ENCODE measurements at regions not wholly inside any gene's neighbourhood (a gene's known extent, or its start where the extent isn't known, plus 50 kb on each side); places are given as distances from the start of the nearest gene placed in this dataset.

DNA sequence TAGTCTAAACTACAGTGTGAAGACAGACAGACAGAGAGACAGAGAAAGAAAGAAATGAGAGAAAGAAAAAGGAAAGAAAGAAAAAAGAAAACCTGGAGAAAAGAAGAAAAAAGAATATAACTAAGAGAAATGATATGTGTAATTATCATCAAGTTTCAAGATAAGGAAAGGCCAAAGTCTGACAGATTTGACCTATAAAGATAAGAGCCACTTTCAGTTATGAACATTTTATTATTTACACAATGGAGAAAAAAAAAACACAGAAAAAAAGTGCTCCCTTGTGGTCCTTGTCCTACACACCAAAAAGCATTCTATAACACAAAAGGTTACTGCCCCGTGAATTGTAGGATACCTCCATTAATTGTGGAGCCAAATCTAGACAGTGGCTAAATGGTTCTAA, 937.2 kb upstream of the DDX18 start:
- TF ChIP-seq EZH2phosphoT487 (IDR thresholded peaks at IDR 0.05; ENCODE audit: low read depth): no peak
- TF ChIP-seq, protein P1, sequence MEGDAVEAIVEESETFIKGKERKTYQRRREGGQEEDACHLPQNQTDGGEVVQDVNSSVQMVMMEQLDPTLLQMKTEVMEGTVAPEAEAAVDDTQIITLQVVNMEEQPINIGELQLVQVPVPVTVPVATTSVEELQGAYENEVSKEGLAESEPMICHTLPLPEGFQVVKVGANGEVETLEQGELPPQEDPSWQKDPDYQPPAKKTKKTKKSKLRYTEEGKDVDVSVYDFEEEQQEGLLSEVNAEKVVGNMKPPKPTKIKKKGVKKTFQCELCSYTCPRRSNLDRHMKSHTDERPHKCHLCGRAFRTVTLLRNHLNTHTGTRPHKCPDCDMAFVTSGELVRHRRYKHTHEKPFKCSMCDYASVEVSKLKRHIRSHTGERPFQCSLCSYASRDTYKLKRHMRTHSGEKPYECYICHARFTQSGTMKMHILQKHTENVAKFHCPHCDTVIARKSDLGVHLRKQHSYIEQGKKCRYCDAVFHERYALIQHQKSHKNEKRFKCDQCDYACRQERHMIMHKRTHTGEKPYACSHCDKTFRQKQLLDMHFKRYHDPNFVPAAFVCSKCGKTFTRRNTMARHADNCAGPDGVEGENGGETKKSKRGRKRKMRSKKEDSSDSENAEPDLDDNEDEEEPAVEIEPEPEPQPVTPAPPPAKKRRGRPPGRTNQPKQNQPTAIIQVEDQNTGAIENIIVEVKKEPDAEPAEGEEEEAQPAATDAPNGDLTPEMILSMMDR (IDR thresholded peaks at IDR 0.05; ENCODE audit: low read depth, low read length): no peak

All from OCI-LY3 (cell line).